GM12864 (cell line): ENCODE measurements at regions not wholly inside any gene's neighbourhood (a gene's known extent, or its start where the extent isn't known, plus 50 kb on each side); places are given as distances from the start of the nearest gene placed in this dataset.

Experiments
- DNase-seq: peaks from one replicate; pipeline ENCODE4 v3.0.0-alpha.2; 2011; ENCODE audit warnings: low read depth
- H3K4me3 ChIP-seq: 2 replicates; pipeline ENCODE4 v1.5.1; 2011; ENCODE audit warnings: mild to moderate bottlenecking, low read depth, low read length, control low read depth
- TF ChIP-seq, protein P1 (sequence below): IDR thresholded peaks from 2 replicates; pipeline ENCODE4 v1.5.1; 2011; ENCODE audit warnings: low read depth, mild to moderate bottlenecking, moderate library complexity, low read length, control low read depth, inconsistent platforms; ENCODE audit errors: missing control alignments

DNA sequence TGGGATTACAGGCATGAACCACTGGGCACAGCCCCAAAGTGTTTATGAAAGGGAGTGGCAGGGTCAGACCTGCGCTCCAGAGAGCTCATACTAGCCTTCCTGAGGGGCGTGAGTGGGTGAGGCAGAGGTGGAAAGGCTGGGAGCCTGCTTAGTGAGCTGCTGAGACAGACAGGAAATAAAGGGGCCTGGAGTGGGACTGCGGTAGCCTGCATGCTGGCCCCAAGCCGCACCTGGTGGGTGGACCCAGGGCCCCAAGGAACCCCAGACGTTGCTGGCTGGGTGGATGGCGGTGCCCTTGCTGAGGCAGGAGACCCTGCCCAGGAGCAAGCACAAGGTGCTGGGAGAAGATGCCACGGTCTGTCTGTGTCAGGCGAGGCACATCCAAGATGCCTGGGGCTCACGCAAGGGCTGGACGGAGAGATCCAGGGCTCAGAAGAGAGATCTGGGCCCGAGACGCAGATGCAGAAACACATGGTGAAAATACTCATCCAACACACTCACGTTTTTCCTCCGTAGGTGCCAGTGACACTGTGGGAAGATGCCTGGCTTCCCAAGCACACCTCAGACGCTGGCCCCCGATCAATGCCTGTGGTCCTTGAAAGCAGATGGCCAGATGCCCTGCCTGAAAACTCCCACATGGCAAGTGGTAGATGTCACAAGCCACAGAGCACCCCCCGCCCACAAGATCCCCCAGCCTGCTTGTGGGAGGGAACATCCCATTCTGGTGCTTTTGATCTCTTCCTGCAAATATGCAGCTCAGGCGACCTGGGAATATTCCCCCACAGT lies 151.1 kb downstream of the GLI2 start:
- no peak for DNase-seq
- TF ChIP-seq, protein P1, sequence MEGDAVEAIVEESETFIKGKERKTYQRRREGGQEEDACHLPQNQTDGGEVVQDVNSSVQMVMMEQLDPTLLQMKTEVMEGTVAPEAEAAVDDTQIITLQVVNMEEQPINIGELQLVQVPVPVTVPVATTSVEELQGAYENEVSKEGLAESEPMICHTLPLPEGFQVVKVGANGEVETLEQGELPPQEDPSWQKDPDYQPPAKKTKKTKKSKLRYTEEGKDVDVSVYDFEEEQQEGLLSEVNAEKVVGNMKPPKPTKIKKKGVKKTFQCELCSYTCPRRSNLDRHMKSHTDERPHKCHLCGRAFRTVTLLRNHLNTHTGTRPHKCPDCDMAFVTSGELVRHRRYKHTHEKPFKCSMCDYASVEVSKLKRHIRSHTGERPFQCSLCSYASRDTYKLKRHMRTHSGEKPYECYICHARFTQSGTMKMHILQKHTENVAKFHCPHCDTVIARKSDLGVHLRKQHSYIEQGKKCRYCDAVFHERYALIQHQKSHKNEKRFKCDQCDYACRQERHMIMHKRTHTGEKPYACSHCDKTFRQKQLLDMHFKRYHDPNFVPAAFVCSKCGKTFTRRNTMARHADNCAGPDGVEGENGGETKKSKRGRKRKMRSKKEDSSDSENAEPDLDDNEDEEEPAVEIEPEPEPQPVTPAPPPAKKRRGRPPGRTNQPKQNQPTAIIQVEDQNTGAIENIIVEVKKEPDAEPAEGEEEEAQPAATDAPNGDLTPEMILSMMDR, result no peak
- no peak overlapping the region for H3K4me3 ChIP-seq

DNA sequence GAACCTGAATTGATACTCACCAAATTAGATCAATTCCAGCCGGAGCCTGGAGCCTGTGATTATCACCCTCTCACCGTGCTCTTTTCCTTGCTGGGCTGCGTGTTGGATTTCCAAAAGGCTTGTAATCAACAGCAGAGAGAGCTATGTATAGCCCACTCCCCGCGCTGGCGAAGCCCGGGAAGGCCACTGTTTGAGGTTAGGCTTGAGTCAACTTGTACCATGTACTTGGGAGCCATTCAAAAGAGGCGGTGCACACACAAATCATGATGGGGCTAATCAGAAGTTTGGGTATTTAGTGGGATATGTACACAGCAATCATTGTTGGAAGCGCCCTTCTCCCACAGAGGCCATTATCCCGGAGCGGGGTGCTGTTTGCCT lies 151.6 kb downstream of the GLI2 start:
- H3K4me3 ChIP-seq, result no peak overlapping the region
- DNase-seq, result no peak
- TF ChIP-seq, protein P1, result no peak

DNA sequence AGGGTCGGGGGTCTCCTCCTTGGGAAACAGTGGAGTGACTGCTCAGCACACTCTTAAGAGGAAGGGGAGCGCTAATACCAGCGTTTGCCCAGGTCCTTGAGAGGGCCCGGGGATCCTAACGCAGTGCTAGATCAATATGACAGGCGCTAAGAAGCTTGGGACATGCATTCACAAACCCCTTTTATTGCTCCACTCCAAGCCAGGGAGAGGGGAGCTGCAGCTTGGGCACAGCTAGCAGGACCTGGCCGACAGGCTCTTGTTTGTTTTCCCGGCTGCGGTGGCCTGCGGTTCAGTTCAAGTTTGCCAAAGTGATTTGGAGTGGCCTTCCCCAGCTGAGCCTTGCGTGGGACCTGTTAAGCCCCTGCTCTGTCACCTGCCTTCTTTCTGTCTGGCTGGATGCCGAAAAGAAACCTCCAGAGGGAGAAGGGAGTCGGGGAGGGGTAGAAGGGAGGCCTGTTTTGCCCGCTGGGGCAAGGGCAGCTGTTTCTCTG lies 152.1 kb downstream of the GLI2 start:
- no peak for DNase-seq
- no peak overlapping the region for H3K4me3 ChIP-seq
- TF ChIP-seq, protein P1, result no peak

DNA sequence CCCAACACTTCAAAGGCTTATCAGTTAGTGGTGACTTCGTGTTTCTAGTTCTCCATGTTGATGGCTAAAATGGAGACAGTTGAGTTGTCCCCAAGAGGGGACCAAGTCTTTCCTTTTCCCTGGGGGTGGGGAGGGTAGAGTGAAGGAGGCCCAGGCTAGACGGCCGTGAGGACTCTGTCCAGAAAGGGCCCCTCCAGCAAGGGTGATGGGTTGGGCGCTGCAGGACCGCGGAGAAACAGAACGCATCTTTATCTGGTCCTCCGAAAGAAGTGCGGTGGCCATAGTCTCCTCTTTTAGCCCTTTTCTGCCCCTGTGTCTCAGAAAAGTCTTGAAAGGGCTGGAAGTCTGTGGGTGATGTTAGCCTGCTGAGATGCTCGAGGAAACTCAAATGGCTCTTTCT lies 153.2 kb downstream of the GLI2 start:
- no peak overlapping the region for H3K4me3 ChIP-seq
- DNase-seq, result no peak
- TF ChIP-seq, protein P1, result no peak

DNA sequence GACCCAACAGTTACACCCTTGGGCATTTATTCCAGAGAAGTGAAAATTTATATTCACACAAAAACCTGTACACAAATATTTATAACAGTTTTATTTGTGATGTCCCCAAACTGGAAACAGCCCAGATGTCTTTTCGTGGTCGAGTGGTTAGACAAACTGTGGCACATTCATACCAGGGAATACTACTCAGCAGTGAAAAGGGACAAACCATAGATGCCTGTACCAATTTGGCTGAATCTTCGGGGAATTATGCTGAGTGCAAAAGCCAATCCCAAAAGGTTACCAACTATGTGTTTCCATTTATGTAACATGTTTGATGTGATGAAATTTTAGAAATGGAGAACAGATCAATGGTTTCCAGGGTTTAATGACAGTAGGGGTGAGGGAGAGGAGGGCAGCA lies 154.3 kb downstream of the GLI2 start:
- DNase-seq, result no peak
- no peak overlapping the region for H3K4me3 ChIP-seq
- TF ChIP-seq, protein P1, result no peak

DNA sequence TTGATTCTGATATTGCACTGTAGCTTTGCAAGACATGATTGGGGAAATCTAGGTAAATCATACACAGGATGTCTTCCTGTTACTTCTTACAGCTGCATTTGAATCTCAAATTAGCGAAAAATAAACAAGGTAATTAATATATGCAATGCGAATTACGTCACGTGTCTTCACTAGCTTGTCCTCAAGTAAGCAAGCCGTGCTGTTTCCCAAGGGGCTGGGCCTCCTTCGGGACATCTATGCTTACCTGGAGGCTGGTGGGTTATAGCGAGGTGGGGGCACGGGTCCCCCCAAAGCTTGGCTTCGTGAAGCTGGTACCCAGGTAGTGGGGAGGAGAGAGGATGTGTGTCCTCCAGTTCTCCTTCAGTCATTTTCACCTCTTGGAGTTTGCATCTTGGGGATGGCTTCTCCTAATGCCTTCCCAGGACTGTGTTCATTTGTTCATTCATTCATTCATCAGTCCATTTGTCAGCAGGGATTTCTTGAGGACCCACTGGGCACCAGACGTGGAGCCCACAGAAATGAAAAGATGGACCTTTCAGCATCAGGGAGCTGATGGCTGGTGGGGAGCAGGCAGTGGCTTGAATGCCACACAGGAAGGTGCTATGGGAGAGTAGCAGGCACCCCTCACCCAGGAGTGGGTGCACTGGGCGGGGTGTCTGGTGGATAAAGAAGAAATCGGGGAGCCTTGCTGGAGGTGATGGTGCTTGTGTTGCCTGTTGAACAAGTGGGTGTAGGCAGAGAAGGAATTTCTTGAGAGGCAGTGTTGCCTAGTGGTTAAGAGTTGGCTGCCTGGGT lies 155.1 kb downstream of the GLI2 start:
- H3K4me3 ChIP-seq, result no peak overlapping the region
- no peak for DNase-seq
- TF ChIP-seq, protein P1, result no peak
